ENCODE measurements at regions not wholly inside any gene's neighbourhood (a gene's known extent, or its start where the extent isn't known, plus 50 kb on each side); places are given as distances from the start of the nearest gene placed in this dataset.

DNA sequence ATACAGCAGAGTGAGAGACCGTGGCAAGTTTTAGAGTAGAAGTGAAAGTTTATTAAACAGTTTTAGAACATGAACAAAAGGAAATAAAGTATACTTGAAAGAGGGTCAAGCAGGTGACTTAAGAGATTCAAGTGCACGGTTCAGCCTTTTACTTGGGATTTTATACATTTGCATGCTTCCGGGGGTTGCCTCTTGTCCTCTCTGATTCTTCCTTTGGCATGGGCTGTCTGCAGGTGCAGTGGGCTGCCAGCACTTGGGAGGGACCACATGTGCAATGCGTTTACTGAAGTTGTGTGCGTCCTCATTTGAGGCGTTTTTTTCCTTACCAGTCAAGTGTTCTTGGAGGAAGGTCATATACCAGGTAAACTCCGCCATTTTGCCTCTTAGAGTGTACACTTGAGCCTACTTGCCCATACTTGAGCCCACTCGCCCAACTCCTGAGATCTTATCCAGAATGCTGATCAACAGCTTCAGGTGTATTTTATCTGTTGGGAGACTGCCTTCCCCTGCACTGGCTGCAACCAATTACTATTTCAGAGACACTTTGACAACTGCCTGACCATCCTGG, 195.2 kb downstream of the IRX5 start:
- DNase-seq: no peak

DNA sequence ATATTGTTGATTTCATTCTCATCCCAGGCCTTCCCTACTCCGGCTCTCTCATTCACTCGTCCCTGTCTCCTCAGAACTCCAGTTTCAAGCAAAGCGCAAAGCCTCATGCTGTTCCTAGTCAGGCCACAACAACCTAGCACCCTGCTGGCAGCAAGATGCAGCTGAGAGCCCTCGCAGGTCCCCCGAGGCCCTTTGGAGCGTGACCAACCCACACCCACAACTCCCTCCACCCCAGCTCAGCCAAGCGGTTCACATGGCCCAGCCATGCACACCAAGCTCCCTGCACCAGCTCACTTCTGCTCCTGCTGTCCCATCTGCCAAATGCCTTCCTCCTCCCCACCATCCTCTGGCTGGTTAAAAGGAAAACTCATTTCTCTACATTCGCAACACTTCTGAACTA, 195.8 kb downstream of the IRX5 start:
- DNase-seq: no peak

DNA sequence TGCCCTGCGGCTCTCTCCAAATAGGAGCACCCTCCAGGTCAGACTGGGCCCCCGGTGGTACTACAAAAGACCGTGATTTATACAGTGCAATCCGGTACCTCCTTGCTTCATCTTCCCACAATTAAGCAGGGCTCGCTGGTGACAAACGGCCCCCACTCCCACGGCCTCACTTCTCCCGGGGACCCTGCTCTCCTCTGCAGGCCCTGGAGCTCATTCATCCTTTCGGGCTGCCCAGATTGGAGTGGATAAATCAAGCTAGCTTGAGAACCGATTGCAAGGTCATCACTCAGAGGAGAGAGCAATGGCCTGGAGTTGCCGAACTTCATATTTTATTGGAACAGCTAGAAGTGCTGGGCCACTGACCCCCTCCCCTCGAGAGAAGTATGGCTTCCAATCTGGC, 193.5 kb upstream of the IRX6 start:
- no peak for DNase-seq

DNA sequence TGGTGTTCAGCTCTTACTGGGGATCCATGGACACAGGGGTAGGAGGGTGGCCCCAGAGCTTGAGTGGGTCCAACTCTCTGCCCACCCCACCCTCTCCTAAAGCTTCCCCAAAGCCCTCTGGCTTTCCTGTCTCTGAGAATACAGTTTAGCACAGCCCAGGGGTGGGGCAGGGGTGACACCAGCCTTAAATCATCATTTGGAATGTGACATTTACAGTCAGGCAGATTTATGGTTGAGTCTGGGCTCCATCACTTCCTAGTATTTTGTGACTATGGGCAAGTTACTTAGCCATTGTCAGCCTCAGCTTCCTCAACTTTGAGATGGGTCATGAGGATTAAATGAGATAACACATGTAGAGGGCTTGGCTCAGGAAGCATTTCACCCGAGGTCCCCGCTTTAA, 193.1 kb upstream of the IRX6 start:
- DNase-seq: no peak

DNA sequence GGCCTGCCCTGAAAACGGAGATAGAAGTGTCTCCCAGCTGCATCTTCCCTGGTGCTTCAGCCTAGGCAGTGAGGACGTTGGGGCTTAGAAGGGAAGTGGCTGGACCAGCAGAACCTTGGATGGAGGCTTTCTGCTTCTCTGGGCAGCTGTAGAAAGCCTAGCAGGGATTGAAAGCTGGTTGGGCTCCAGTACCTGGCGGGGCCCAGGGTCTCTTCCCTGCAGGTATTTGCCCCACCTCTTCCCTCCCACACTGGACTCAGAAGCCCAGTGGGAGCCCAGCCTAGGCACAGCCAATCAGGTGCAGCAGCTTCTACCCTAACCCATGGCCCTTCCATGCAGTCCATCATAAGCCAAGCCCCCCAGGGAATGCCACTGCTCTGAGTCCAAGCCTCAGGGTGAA, 190.3 kb upstream of the IRX6 start:
- DNase-seq: no peak

DNA sequence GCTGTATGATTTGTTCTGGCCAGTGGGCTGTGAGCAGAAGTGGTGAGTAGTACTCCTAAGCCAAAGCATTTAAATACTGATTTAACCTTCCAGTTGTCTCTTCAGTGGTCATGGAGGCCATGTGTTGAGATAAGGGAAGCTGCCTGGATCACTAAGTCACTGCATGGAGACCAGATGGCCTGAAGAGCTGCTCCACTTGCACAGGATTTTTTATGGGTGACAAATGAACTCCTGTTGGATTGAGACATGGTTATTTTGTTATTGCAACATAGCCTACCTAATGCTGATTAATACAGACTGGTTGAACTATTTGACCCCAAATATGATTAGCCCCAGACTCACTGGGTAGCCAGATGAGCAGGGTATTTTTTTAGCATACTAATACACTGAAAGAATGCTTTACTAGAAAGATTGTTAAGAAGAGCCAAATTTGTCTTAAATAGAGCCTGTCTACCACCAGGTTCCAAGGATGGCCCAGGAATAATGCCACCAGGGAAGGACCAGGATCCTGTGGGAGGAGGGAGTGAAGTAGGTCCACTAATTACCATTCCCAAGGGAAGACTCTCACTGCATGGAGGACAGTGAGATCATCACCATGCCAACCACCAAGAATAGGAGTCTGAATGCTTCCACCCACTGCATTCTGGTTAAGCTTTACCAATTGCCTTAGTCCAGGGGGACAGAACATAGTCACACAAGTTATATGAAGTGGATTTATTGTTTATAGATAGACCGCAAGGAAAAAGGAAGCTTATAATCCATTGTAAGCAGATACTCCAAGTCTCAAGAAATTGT, 187.4 kb upstream of the IRX6 start:
- no peak for DNase-seq

DNA sequence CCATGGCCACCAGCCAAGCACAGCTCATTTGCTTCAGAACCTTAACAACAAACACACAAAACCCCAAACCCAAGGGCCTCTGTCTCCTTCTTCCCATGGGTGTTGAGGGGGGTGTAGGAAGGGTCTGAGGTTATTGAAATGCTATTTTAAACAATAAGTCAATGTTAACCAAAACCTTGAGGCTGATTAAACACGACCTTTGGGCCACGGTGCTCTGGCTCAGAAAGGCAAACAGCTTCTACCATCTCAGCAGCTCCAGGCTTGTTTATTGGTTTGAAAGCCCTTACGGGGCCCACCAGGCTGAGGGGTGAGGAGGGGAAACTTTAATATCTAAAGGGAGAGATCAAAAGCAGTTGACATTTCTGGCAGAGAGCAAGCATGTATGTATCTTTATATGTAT, 185.7 kb upstream of the IRX6 start:
- no peak for DNase-seq

DNA sequence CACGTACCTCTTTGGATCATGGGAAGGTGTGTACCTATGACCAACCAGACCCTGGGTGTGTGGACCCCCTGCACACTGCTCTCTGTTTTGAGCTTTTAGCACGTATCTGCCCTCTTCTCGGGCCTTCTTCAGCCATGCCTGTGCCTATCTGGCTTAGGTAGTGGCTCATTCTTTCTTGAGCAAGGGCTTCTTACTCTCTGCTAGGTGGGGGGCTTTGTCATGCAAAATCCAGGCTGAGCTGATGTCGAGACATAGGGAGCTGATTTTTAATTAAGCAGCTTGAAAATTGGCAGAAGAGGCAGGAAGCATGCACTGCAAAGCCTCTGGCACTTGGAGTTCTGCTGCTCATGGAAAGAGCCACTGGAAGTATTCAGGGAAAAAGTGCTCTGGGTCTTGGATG, 181.6 kb upstream of the IRX6 start:
- DNase-seq: no peak

DNA sequence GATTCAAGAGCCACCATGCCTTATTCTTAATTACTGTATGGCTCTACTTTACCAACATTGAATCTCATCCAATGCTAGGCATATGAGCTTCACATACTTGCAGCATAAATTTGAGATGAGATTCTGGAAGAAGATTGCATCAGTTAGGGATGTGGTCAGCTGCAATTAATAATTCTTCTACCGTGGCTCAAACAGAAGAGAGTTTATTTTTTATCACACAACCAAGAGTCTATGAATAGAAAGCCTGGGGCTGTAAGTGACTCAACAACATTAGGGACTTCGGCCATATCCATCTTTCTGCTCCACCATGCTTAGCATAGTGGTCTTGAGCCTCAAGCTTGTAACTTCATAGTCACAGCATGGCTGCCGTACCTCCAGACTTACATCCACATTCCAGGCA, 179.4 kb upstream of the IRX6 start:
- DNase-seq: no peak

DNA sequence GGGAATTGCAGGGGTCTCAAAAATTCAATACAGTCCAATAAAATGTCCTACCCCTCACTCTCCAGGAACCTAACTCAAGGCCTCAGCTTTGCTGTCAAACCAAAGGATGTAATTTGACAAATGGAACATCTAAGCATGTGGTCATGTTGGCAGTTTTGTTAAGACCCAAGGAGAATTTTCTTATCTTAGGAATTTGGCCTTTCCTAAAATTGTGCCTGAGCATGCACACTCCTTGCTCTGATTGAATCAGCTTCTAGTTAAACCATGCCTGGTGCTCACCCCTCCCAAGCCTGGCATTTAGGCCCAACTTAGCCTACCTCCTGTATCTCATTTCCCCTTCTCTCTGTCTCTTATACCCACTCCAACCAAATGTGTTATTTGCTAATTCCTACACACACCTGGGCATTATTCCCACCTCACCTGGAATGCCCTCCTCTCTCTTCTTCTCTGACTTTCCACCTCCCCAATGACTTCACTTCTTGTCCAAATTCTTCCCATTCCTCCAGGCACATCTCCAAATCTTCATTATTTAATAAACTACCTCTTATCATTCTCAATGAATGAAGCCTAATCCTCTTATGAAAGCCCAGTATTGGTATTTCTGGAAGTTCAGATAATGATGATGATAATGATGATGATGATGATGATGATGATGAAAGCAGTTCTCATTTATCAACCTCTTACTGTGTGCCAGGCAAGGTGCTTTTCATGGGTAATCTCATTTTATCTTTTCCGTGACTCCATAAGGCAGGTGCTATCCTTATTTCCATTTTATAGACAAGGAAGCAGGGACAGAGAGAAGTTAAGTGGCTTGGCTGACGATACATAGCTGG, 178.0 kb upstream of the IRX6 start:
- no peak for DNase-seq

DNA sequence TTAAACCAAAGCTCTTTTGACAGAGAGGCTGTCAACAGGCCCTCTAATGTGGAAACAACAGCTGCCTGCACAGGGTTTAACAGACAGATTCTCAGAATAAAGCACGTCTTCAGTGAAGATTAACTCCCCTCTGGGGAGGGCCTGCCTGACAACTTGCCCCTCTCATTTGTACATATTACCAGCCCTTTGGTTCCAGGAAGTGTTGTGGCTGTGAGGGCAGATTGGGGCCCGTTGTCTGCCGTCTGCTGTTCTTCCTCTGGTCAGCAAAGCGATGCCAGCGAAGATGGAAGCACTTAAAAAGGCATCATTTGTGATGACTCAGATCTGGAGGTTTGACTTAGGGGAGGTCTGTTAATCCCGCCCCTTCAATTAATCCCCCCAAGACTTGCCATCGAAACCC, 177.0 kb upstream of the IRX6 start:
- no peak for DNase-seq

DNA sequence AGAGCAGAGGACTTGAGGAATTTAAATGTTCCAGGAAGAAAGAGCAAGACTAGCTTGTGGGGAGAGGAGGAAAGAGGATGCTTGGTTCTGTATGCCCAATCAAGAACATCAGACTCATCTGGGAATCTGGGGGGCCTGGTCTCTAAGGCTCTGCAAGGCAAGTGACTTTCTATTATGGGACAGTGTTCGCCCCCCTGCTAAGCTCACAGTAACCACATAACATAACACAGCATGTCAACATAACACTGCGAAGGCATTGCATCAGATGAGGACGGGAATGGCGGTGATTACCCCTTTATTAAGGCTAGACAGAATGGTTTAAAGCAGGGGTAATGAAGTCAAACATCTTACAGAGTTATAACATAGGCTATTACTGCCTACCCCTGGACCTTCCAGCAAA, 176.6 kb upstream of the IRX6 start:
- DNase-seq: no peak

DNA sequence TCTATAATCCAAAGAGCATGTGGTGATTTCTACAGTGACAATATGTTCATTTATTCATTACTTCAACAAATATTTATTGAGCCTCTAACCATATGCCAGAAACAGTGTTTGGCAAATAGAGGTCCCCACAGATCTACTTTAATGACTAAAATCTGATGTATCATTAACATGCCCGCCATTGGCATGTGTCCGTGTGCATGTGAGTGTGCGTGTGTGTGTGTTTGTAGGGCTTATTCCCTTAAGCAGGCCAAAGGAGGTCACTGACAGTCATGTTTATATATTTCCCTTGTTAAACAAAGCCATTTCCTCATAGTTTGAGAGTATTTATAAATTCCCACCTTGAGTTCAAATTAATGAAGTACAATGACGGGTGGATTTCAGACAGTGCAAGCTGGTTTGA, 174.4 kb upstream of the IRX6 start:
- DNase-seq: no peak

DNA sequence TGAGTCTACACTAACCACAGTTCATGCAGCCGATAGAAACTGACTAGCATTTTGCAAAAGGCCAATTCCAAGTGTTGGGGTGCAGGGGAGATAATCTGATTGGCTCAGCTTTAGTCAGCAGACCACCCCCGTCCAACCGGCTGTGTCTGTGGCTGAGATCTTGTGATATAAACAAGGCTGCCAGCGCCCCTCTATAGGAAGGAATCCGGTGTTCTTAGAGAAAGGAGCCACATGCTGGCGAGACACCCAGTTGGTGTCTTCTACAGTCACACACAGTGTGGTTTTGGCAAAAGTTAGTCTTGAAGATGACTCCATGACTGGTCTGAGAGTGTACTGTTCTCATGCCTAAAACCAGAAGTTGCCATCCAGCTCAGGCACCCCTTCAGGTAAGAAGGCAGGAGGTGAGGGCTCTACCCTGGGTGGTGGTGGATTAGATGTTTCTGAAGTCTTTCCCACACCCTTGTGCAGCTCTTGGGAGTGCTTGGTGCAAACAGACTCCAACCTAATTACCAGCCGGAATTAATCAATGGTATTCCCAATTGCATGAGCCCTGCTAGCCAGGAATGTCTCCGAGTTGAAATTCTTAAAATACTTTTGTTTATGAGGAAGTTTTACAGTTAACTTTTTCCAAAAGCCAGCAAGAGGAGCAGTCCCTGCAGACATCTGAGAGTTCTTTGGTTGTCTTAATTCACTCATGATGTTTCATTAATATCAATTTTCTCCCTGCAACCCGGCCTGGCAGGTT, 172.3 kb upstream of the IRX6 start:
- no peak for DNase-seq

DNA sequence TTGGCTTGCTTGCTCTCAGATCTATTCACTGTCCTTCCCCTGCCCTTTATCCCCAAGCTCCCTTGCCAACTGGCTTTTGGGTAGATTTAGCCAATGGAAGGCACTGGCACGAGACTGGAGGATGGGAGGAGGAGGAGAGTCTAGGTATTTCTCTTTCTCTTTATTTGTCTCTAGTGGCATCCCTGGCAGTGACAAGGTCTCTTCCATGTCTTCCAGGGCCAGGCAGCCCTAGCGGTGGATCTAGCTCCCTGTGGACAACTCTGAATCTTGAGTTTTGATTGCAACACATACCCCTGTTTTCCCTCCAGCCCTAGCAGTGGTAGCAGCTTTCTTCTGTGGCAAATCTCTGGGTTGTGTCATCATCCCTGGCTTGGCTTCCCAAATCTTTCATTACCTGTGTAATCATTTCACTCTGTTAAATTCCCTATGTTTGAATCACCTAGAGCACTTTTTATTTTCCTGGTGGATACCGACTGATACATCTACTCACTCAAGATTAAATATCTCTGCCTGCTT, 171.1 kb upstream of the IRX6 start:
- no peak for DNase-seq

DNA sequence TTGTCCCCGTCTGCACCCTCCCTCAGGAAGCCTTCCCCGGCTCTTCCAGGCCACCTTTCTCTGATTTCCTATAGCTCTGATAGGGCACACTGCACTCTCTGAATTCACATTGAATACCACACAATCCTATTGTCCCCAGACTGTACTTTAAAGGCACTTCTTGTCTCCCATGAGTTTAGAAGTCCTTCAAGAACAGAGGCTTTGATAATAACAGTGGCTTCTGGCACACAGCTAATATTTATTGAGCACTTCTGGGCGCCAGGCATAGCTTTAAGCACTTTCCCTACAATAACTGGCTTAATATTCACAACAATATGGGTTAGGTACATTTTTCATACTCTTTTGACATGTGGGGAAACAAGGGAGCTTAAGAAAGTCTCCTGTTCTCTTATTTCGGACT, 169.7 kb upstream of the IRX6 start:
- no peak for DNase-seq

DNA sequence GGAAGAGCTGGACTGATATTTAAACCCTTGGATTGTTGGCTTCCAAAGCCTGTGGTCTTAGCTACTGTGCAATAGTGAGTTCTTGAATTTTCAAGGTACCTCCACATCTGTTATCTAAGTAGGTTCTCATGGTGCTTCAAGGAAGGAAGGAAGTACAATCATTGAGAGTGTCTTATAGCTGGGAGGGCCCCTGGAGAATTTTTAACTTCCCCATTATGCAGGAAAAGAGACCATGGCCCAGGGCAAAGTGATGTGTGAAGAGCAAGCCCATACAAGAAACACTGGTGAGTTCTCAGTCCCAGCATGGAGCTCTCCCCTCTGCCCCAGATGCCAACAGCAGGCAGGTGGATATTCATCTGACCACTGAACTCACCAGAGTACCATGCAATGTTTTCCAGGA, 169.0 kb upstream of the IRX6 start:
- no peak for DNase-seq

DNA sequence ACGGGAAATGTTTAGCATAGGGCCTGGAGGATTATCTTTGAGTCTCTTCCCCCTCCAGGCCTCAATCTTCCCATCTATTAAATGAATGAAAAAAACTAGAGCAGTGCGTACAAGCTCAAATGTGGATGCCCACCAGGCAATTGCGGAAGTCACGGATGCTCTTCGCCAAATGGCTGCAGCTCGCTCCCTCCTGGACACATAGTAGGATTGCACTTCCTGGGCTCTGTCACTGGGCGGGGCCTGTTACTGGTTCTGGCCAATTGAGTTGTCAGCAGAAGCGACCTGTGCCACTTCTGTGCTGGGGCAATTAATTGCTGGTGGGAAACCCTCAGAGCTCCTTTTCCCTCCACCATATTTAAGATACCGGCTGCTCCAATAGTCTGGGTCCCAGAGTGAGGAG, 168.2 kb upstream of the IRX6 start:
- DNase-seq: no peak

DNA sequence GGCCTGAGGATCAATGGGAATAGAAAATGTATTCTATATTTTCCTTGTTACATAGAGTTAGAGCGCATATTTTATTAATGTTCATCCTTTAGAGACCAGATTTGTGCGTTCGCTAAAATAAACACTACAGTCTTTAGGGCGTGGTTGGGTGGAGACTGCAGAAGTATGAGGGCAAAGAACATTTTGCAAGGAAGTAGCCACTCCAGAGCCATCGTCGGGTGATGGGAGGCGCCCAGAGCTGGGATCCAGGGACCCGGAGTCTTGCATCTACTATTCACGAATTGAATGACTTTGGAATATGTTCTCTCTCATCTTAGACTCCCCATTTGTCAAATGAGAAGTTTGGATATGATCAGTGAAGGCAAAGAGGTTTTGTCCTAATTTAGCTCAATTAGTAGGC, 154.2 kb upstream of the IRX6 start:
- DNase-seq: no peak

DNA sequence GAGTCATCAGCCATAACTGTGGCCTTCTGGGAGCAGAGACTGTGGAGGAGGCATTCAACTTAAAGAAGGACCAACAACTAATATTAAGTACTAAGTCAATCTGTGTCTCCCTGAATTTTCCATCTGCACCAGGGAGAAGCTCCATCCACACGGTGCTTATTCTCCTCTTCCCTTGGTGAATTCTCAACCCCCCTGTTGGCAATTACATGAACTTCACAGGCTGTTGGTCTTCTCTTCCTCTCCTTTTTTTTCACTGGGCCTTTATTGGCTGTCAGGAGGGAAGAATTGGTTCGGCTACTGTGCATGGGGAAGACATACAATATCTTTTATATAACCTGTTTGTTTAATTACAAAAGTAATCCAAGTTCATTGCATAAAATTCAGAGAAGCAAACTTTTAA, 152.8 kb upstream of the IRX6 start:
- no peak for DNase-seq

DNA sequence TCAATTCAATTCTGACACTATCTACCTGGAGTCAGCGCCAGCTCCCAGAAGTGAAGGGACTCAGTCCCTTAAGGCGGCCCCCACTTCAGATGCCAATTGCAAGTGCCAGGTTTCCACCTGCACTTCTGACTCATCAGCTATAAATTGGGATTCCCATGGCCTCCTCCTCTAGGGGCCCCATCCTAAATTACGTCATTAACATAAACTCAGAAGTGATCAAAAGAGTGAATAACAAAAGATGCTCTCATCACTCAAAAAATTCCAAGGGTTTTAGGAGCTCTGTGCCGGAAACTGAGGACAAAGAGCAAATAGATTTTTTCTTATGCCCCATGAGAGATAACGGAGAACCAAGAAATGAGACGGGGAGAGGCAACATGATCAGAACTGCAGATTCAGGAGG, 148.6 kb upstream of the IRX6 start:
- DNase-seq: no peak

DNA sequence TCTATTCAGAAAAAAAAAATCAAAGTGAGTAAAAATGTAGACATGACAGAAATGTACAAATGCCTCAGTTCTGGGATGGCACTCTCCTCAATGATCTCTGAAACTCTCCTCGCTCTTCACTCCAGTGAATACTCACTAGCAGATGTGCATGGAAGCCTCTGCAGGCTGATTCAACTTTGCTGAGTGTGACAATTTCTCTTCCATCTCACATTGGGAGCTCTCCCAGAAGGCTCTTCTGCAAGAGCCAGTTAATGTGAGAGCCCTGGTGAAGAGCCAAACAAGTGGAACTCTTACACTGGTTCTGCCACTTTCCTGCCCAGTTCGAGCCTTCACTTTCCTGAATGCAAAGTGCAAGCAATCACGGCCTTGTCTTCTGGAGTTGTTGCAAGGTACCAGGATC, 147.1 kb upstream of the IRX6 start:
- no peak for DNase-seq

DNA sequence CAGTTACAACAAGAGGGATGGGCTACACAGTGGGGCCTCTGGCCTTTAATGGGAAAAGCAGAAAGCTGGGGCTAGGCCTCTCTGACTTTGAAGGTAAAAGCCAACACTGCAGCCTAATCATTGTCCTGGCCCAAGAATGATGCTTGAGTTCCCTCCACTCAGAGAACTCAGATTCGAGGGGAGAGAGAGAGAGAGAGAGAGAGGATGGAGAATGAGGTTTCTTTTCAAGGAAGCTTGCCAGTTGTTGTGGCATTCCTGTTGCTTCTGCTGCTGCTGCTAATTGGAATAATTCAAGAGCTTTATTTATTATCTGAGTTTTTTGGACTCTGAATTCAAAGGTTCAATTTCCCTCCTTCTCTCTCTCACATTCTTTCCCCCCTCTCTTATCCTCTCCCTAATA, 144.6 kb upstream of the IRX6 start:
- DNase-seq: no peak
